Endothelial cell (in vitro differentiated cells): ENCODE measurements at regions not wholly inside any gene's neighbourhood (a gene's known extent, or its start where the extent isn't known, plus 50 kb on each side); places are given as distances from the start of the nearest gene placed in this dataset.

Experiments
- DNase-seq: peaks from one replicate; pipeline ENCODE4 v3.0.0; 2021; ENCODE audit warnings: low spot score
- H3K27ac Mint-ChIP-seq: one replicate; pipeline ENCODE4 v1.8.0; 2021; ENCODE audit warnings: mixed read lengths, inconsistent platforms; ENCODE audit not compliant: unreplicated experiment
- H3K27me3 Mint-ChIP-seq: one replicate; pipeline ENCODE4 v1.8.0; 2021; ENCODE audit warnings: mild to moderate bottlenecking, moderate library complexity, mixed read lengths, inconsistent platforms; ENCODE audit not compliant: unreplicated experiment
- H3K36me3 Mint-ChIP-seq: one replicate; pipeline ENCODE4 v1.8.0; 2021; ENCODE audit warnings: mild to moderate bottlenecking, low read depth, mixed read lengths, inconsistent platforms; ENCODE audit not compliant: unreplicated experiment
- H3K4me1 Mint-ChIP-seq: one replicate; pipeline ENCODE4 v1.8.0; 2021; ENCODE audit warnings: mild to moderate bottlenecking, mixed read lengths, inconsistent platforms; ENCODE audit not compliant: unreplicated experiment
- H3K4me3 Mint-ChIP-seq: one replicate; pipeline ENCODE4 v1.8.0; 2021; ENCODE audit warnings: mild to moderate bottlenecking, mixed read lengths, inconsistent platforms; ENCODE audit not compliant: unreplicated experiment
- H3K9me3 Mint-ChIP-seq: one replicate; pipeline ENCODE4 v1.8.0; 2021; ENCODE audit warnings: mixed read lengths, inconsistent platforms; ENCODE audit not compliant: unreplicated experiment
- CTCF ChIP-seq: fragments of 200-600 bp; sonication (generic); IDR thresholded peaks from one replicate; pipeline ENCODE4 v1.5.0; 2021; ENCODE audit warnings: antibody characterized with exemption; ENCODE audit not compliant: unreplicated experiment

DNA sequence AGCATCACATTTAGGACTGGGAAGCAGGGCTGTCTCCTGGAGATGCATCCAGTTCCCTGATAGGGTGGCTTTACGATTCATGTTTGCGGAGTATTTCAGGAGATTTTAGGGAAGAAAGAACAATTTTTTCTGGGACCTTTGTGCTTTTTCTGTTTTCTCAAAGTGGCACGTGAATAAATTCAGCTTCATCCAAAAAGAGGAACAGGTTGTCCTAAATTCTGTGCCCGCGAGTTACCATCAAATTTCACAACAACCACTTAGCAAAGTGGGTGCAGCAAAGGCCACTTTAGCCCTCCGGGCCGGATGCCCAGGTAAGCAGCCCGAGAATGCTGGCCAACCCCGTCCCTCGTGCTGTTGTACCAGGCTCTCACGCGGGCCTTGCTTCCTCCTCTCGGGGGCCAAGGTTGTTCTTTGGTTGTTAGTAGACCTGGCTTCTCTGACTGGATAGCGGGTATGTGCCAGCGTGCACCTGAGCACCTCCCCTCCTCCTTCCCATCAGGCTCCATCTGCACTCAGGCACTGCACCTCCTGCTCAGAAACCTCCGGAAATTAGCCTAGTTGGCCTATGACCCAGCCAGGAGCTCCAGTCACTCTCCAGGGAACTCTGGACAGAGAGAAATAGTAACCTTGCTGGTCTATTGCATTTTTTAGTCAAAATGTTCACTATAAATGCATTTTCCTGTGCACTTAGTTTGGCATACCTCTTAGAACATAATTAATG, 83.0 kb downstream of the CMPK2 start:
- no peak overlapping the region for H3K4me3 Mint-ChIP-seq
- peaks cover 3% of the 10 kb centered on the region for H3K27me3 Mint-ChIP-seq
- H3K36me3 Mint-ChIP-seq: no peaks in the 10 kb centered on the region
- H3K9me3 Mint-ChIP-seq: no peaks in the 10 kb centered on the region
- H3K27ac Mint-ChIP-seq: no peak overlapping the region
- peaks cover 3% of the 10 kb centered on the region for H3K4me1 Mint-ChIP-seq
- DNase-seq: no peak
- TF ChIP-seq CTCF: no peak

DNA sequence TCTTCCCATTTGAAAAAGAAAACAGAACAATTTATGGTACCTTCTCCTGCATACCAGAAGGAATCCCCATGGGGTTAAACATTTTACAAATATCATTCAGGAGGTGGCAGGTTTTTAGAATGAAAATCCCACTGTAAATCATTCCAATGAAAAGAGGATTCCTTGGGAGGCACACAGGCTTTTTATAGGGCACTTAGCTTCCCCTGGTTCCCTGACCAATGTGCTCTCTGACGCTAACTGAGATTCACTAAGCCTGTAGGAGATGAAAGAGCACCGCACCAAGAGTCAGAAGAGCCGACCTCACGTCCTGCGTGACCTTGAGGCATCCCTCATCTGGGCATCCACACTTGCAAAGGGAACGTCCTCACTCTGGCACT, 82.5 kb downstream of the CMPK2 start:
- no peak for TF ChIP-seq CTCF
- Mint-ChIP-seq H3K4me3 (no peak overlapping the region), H3K27ac (no peak overlapping the region), H3K9me3 (no peaks in the 10 kb centered on the region), H3K36me3 (no peaks in the 10 kb centered on the region), H3K4me1 (peaks cover 3% of the 10 kb centered on the region), H3K27me3 (peaks cover 3% of the 10 kb centered on the region)
- no peak for DNase-seq

- H3K27ac Mint-ChIP-seq: no peak overlapping the region
- H3K36me3 Mint-ChIP-seq: no peaks in the 10 kb centered on the region
- no peak overlapping the region for H3K4me3 Mint-ChIP-seq
- peaks cover 5% of the 10 kb centered on the region for H3K27me3 Mint-ChIP-seq
- no peak for DNase-seq
- H3K4me1 Mint-ChIP-seq: peaks cover 3% of the 10 kb centered on the region
- H3K9me3 Mint-ChIP-seq: no peaks in the 10 kb centered on the region
- no peak for TF ChIP-seq CTCF
These were observed 81.4 kb downstream of the CMPK2 start for GRCh38 chr2:6784291-6784690.

DNA sequence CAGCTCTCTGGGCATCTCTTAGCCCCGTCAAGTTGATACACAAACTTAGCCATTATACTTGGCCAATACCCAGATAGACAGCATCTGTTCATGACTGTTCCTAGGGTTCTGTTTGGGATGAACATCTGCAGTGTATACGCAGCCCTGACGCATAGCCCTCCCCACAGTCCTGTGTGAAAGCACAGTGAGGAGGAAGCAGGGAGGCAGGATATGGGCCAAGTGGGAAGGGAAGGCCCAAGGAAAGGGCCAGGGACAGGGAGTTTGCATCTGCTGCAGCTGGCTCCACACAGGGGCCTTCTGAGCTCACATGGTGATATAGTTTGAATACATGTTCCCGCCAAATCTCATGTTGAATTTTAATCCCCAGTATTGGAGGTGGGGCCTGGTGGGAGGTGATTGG, 80.2 kb downstream of the CMPK2 start:
- peaks cover 3% of the 10 kb centered on the region for H3K4me1 Mint-ChIP-seq
- H3K27ac Mint-ChIP-seq: no peak overlapping the region
- H3K27me3 Mint-ChIP-seq: peaks cover 5% of the 10 kb centered on the region
- no peaks in the 10 kb centered on the region for H3K9me3 Mint-ChIP-seq
- no peak overlapping the region for H3K4me3 Mint-ChIP-seq
- no peak for TF ChIP-seq CTCF
- no peaks in the 10 kb centered on the region for H3K36me3 Mint-ChIP-seq
- DNase-seq: no peak

- no peak overlapping the region for H3K27ac Mint-ChIP-seq
- no peak overlapping the region for H3K4me3 Mint-ChIP-seq
- H3K36me3 Mint-ChIP-seq: no peaks in the 10 kb centered on the region
- peaks cover 5% of the 10 kb centered on the region for H3K27me3 Mint-ChIP-seq
- TF ChIP-seq CTCF: no peak
- no peaks in the 10 kb centered on the region for H3K4me1 Mint-ChIP-seq
- DNase-seq: no peak
- no peaks in the 10 kb centered on the region for H3K9me3 Mint-ChIP-seq
These were observed 78.3 kb downstream of the CMPK2 start for GRCh38 chr2:6787376-6787775.
